ENCODE measurements at regions not wholly inside any gene's neighbourhood (a gene's known extent, or its start where the extent isn't known, plus 50 kb on each side); places are given as distances from the start of the nearest gene placed in this dataset.

DNA sequence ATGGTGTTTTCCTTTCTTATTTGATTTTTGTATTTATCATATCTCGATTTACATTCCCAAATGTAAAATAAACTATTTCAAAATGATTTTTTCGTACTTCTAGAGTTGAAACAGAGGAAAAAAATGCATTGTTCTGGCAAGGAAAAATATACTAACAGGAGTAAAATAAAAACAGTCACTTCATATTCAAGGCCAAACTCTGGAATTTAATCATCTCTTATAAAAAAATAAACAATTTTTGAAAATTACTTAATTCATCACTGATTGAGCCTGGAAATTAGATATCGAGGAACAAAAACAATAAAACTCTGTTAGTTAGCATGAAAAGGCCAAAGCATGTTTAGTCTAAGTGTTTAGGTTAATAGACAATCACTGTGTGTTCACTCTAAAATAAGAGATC, 61.1 kb upstream of the PALM2AKAP2 start:
- Histone ChIP-seq H4K91ac (ENCODE audit: low read depth, low read length, poor library complexity) (no peak overlapping the region), H3K14ac (ENCODE audit: low read length) (no peak overlapping the region), H3K4me3 (ENCODE audit: low read length in 2 of 2) (no peak overlapping the region), H2BK120ac (ENCODE audit: low read depth, low read length) (no peak overlapping the region), H3K18ac (ENCODE audit: low read length) (no peak overlapping the region), H2AK5ac (ENCODE audit: low read depth, low read length) (no peak overlapping the region), H3K4me1 (ENCODE audit: control insufficient read depth in 2 of 2, insufficient read depth in 1 of 2, low read depth in 1 of 2, low read length in 2 of 2) (peaks cover 0 to 2% of the 10 kb centered on the region in 2 donors), H3K27me3 (ENCODE audit: control insufficient read depth in 3 of 3, insufficient read depth in 3 of 3, low read depth in 1 of 3, low read length in 3 of 3) (no peaks in the 10 kb centered on the region), H3K4me2 (ENCODE audit: insufficient read depth, low read length, poor library complexity, severe bottlenecking) (no peak overlapping the region), H4K8ac (ENCODE audit: low read depth, low read length) (no peak overlapping the region), H2BK12ac (ENCODE audit: low read length) (no peak overlapping the region), H2BK5ac (ENCODE audit: low read length) (no peak overlapping the region), H3K4ac (ENCODE audit: low read length) (no peak overlapping the region), H2AFZ (ENCODE audit: low read length) (no peak overlapping the region), H3K23ac (ENCODE audit: low read depth, low read length, poor library complexity) (no peak overlapping the region), H2BK15ac (ENCODE audit: low read length) (no peak overlapping the region), H3K79me1 (ENCODE audit: low read depth, low read length) (no peaks in the 10 kb centered on the region), H3K36me3 (replicated peaks in 1 of 2; ENCODE audit: control insufficient read depth in 2 of 2, insufficient read depth in 2 of 2, low read length in 2 of 2) (no peaks in the 10 kb centered on the region), H3K9ac (ENCODE audit: low read depth, low read length, poor library complexity) (no peak overlapping the region), H3K27ac (replicated peaks; ENCODE audit: low read length) (no peak overlapping the region), H3K9me3 (replicated peaks in 1 of 2; ENCODE audit: control insufficient read depth in 2 of 2, insufficient read depth in 1 of 2, low read depth in 1 of 2, low read length in 2 of 2) (no peaks in the 10 kb centered on the region)
- no CpG with 5 or more reads among the region's 3 CpGs for WGBS, 2 donors (ENCODE audit: extremely low coverage in 2 of 2, insufficient read length in 2 of 2, insufficient replicate concordance in 1 of 2)
- no peak for DNase-seq (ENCODE audit: low spot score)

DNA sequence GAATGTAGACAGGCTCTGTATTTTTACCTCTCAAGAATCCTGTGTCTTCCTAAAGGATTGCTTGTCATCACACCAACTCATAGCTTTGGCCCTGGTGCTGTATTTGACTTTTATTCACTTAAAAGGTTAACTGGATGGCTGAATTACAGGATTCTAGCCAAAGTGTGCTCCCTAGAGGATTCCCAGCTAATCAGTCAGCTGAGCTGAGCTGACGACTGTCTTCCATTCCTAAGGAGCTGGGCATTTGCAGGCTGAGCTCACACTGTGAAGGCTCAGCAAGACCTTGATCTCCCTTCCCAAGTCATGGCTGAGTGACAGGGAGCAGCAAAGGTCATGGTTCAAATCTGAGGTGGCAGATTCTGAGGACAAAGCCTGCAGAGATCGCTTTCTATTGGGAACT, 59.0 kb upstream of the PALM2AKAP2 start:
- Histone ChIP-seq H3K79me1 (ENCODE audit: low read depth, low read length) (no peaks in the 10 kb centered on the region), H2AK5ac (ENCODE audit: low read depth, low read length) (no peak overlapping the region), H4K91ac (ENCODE audit: low read depth, low read length, poor library complexity) (no peak overlapping the region), H4K8ac (ENCODE audit: low read depth, low read length) (no peak overlapping the region), H3K9me3 (replicated peaks in 1 of 2; ENCODE audit: control insufficient read depth in 2 of 2, insufficient read depth in 1 of 2, low read depth in 1 of 2, low read length in 2 of 2) (no peaks in the 10 kb centered on the region), H2BK120ac (ENCODE audit: low read depth, low read length) (no peak overlapping the region), H3K9ac (ENCODE audit: low read depth, low read length, poor library complexity) (no peak overlapping the region), H3K4me3 (ENCODE audit: low read length in 2 of 2) (no peak overlapping the region), H3K36me3 (replicated peaks in 1 of 2; ENCODE audit: control insufficient read depth in 2 of 2, insufficient read depth in 2 of 2, low read length in 2 of 2) (no peaks in the 10 kb centered on the region), H2BK5ac (ENCODE audit: low read length) (no peak overlapping the region), H3K27ac (replicated peaks; ENCODE audit: low read length) (no peak overlapping the region), H3K4ac (ENCODE audit: low read length) (no peak overlapping the region), H2AFZ (ENCODE audit: low read length) (no peak overlapping the region), H3K4me2 (ENCODE audit: insufficient read depth, low read length, poor library complexity, severe bottlenecking) (no peak overlapping the region), H2BK12ac (ENCODE audit: low read length) (no peak overlapping the region), H3K18ac (ENCODE audit: low read length) (no peak overlapping the region), H2BK15ac (ENCODE audit: low read length) (no peak overlapping the region), H3K4me1 (ENCODE audit: control insufficient read depth in 2 of 2, insufficient read depth in 1 of 2, low read depth in 1 of 2, low read length in 2 of 2) (peaks cover 0 to 2% of the 10 kb centered on the region in 2 donors), H3K14ac (ENCODE audit: low read length) (no peak overlapping the region), H3K23ac (ENCODE audit: low read depth, low read length, poor library complexity) (no peak overlapping the region), H3K27me3 (ENCODE audit: control insufficient read depth in 3 of 3, insufficient read depth in 3 of 3, low read depth in 1 of 3, low read length in 3 of 3) (no peaks in the 10 kb centered on the region)
- DNase-seq (ENCODE audit: low spot score), result no peak
- WGBS, 2 donors (ENCODE audit: extremely low coverage in 2 of 2, insufficient read length in 2 of 2, insufficient replicate concordance in 1 of 2), result no CpG with 5 or more reads among the region's 2 CpGs

DNA sequence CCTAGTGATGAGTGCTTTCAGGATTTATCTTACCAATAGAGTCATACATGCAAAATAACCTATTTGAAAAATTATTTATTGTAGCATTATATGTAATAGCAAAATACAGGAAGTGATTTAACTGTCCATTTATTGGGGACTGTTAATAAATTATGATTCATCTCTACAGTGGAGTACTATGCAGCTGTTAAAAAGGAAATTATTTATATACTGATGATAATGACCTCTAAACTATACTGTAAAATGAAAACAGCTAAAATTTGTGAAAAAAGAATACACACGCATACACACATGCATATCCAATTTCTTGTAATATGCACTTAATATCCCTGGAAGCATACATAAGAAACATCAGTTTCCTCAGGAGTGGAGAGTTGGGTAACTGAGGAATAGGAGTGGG, 58.0 kb upstream of the PALM2AKAP2 start:
- H2AFZ ChIP-seq (ENCODE audit: low read length), result no peak overlapping the region
- H2AK5ac ChIP-seq (ENCODE audit: low read depth, low read length), result no peak overlapping the region
- peaks cover 0 to 2% of the 10 kb centered on the region in 2 donors for H3K4me1 ChIP-seq (ENCODE audit: control insufficient read depth in 2 of 2, insufficient read depth in 1 of 2, low read depth in 1 of 2, low read length in 2 of 2)
- no peak overlapping the region for H4K91ac ChIP-seq (ENCODE audit: low read depth, low read length, poor library complexity)
- no peak overlapping the region for H4K8ac ChIP-seq (ENCODE audit: low read depth, low read length)
- no peak overlapping the region for H3K4ac ChIP-seq (ENCODE audit: low read length)
- no peak overlapping the region for H2BK120ac ChIP-seq (ENCODE audit: low read depth, low read length)
- H2BK5ac ChIP-seq (ENCODE audit: low read length), result no peak overlapping the region
- no peak overlapping the region for H3K4me2 ChIP-seq (ENCODE audit: insufficient read depth, low read length, poor library complexity, severe bottlenecking)
- H3K27me3 ChIP-seq (ENCODE audit: control insufficient read depth in 3 of 3, insufficient read depth in 3 of 3, low read depth in 1 of 3, low read length in 3 of 3), result no peaks in the 10 kb centered on the region
- no peak for DNase-seq (ENCODE audit: low spot score)
- H3K27ac ChIP-seq (replicated peaks; ENCODE audit: low read length), result no peak overlapping the region
- no peaks in the 10 kb centered on the region for H3K79me1 ChIP-seq (ENCODE audit: low read depth, low read length)
- no peak overlapping the region for H3K14ac ChIP-seq (ENCODE audit: low read length)
- no peak overlapping the region for H2BK12ac ChIP-seq (ENCODE audit: low read length)
- H3K9ac ChIP-seq (ENCODE audit: low read depth, low read length, poor library complexity), result no peak overlapping the region
- WGBS, 2 donors (ENCODE audit: extremely low coverage in 2 of 2, insufficient read length in 2 of 2, insufficient replicate concordance in 1 of 2), result no CpG with 5 or more reads among the region's 1 CpG
- H3K18ac ChIP-seq (ENCODE audit: low read length), result no peak overlapping the region
- no peaks in the 10 kb centered on the region for H3K36me3 ChIP-seq (replicated peaks in 1 of 2; ENCODE audit: control insufficient read depth in 2 of 2, insufficient read depth in 2 of 2, low read length in 2 of 2)
- H3K4me3 ChIP-seq (ENCODE audit: low read length in 2 of 2), result no peak overlapping the region
- no peak overlapping the region for H2BK15ac ChIP-seq (ENCODE audit: low read length)
- H3K9me3 ChIP-seq (replicated peaks in 1 of 2; ENCODE audit: control insufficient read depth in 2 of 2, insufficient read depth in 1 of 2, low read depth in 1 of 2, low read length in 2 of 2), result no peaks in the 10 kb centered on the region
- no peak overlapping the region for H3K23ac ChIP-seq (ENCODE audit: low read depth, low read length, poor library complexity)

DNA sequence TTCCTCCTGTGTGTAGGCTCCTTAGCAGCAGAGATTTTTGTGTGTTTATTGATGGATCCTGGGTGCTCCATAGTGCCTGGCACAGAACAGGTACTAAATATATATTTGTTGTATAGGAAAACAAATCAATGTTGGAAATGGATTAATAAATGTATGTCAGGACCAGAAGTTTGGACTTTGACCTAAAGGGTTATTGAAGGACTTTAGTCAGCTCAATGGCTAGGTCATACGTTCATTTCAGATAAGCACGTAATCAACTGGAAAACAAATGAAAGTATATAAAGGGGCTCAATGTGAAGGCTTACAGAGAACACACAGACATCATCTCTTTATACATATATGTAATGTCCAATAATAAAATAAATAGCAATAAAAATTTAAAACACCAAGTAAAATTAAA, 56.2 kb upstream of the PALM2AKAP2 start:
- Histone ChIP-seq H2AK5ac (ENCODE audit: low read depth, low read length) (no peak overlapping the region), H4K91ac (ENCODE audit: low read depth, low read length, poor library complexity) (no peak overlapping the region), H2BK15ac (ENCODE audit: low read length) (no peak overlapping the region), H3K14ac (ENCODE audit: low read length) (no peak overlapping the region), H2BK12ac (ENCODE audit: low read length) (no peak overlapping the region), H2AFZ (ENCODE audit: low read length) (no peak overlapping the region), H3K23ac (ENCODE audit: low read depth, low read length, poor library complexity) (no peak overlapping the region), H3K9me3 (replicated peaks in 1 of 2; ENCODE audit: control insufficient read depth in 2 of 2, insufficient read depth in 1 of 2, low read depth in 1 of 2, low read length in 2 of 2) (no peaks in the 10 kb centered on the region), H3K79me1 (ENCODE audit: low read depth, low read length) (no peaks in the 10 kb centered on the region), H3K27ac (replicated peaks; ENCODE audit: low read length) (no peak overlapping the region), H3K9ac (ENCODE audit: low read depth, low read length, poor library complexity) (no peak overlapping the region), H3K4me1 (ENCODE audit: control insufficient read depth in 2 of 2, insufficient read depth in 1 of 2, low read depth in 1 of 2, low read length in 2 of 2) (peaks cover 0 to 2% of the 10 kb centered on the region in 2 donors), H3K4me3 (ENCODE audit: low read length in 2 of 2) (no peak overlapping the region), H3K27me3 (ENCODE audit: control insufficient read depth in 3 of 3, insufficient read depth in 3 of 3, low read depth in 1 of 3, low read length in 3 of 3) (no peaks in the 10 kb centered on the region), H3K18ac (ENCODE audit: low read length) (no peak overlapping the region), H2BK120ac (ENCODE audit: low read depth, low read length) (no peak overlapping the region), H3K4me2 (ENCODE audit: insufficient read depth, low read length, poor library complexity, severe bottlenecking) (no peak overlapping the region), H3K4ac (ENCODE audit: low read length) (no peak overlapping the region), H3K36me3 (replicated peaks in 1 of 2; ENCODE audit: control insufficient read depth in 2 of 2, insufficient read depth in 2 of 2, low read length in 2 of 2) (no peaks in the 10 kb centered on the region), H2BK5ac (ENCODE audit: low read length) (no peak overlapping the region), H4K8ac (ENCODE audit: low read depth, low read length) (no peak overlapping the region)
- no CpG with 5 or more reads among the region's 2 CpGs for WGBS, 2 donors (ENCODE audit: extremely low coverage in 2 of 2, insufficient read length in 2 of 2, insufficient replicate concordance in 1 of 2)
- no peak for DNase-seq (ENCODE audit: low spot score)

All from neuronal stem cell (in vitro differentiated cells).